ENCODE measurements at regions not wholly inside any gene's neighbourhood (a gene's known extent, or its start where the extent isn't known, plus 50 kb on each side); places are given as distances from the start of the nearest gene placed in this dataset.

GRCh38 chr13:100842136-100842535 lies 167.5 kb upstream of the TMTC4 start:
- TF ChIP-seq REST (IDR thresholded peaks at IDR 0.05; ENCODE audit: insufficient read depth in 1 of 2, low read depth in 2 of 2, low read length in 2 of 2), result no peak
- TF ChIP-seq POLR2AphosphoS5 (IDR thresholded peaks at IDR 0.05; ENCODE audit: low read depth, low read length), result no peak

All from PFSK-1 (cell line).